ENCODE measurements at regions not wholly inside any gene's neighbourhood (a gene's known extent, or its start where the extent isn't known, plus 50 kb on each side); places are given as distances from the start of the nearest gene placed in this dataset.

DNA sequence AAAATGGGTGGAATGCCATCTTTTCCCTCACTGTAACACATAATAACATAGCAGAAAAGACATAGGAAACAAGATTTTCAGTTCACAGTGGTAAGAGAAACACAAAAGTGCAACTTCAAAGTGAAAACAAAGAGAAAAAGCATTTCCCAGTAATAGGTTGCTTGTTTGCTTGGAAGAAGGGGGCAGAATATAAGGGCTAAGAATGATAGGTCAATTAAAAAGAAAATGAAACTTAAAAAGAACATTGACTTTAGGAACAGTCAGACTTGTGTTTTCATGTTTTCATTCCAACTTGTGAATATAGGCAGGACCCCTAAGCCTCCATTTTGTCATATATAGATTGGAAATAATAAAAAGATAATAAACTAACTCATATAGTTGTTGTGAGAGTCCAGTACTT, 168.2 kb upstream of the PPP3CA start:
- Mint-ChIP-seq H3K36me3 (ENCODE audit: low read depth) (no peaks in the 10 kb centered on the region), H3K9me3 (ENCODE audit: low read depth) (no peaks in the 10 kb centered on the region), H3K4me3 (ENCODE audit: unreplicated experiment) (no peak overlapping the region), H3K27ac (ENCODE audit: unreplicated experiment) (no peak overlapping the region), H3K27me3 (ENCODE audit: low read depth) (peaks cover 20% of the 10 kb centered on the region), H3K4me1 (ENCODE audit: low read depth) (no peaks in the 10 kb centered on the region)
- DNase-seq (ENCODE audit: low spot score): no peak
- TF ChIP-seq, protein P1, sequence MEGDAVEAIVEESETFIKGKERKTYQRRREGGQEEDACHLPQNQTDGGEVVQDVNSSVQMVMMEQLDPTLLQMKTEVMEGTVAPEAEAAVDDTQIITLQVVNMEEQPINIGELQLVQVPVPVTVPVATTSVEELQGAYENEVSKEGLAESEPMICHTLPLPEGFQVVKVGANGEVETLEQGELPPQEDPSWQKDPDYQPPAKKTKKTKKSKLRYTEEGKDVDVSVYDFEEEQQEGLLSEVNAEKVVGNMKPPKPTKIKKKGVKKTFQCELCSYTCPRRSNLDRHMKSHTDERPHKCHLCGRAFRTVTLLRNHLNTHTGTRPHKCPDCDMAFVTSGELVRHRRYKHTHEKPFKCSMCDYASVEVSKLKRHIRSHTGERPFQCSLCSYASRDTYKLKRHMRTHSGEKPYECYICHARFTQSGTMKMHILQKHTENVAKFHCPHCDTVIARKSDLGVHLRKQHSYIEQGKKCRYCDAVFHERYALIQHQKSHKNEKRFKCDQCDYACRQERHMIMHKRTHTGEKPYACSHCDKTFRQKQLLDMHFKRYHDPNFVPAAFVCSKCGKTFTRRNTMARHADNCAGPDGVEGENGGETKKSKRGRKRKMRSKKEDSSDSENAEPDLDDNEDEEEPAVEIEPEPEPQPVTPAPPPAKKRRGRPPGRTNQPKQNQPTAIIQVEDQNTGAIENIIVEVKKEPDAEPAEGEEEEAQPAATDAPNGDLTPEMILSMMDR (IDR thresholded peaks at IDR 0.05): no peak

DNA sequence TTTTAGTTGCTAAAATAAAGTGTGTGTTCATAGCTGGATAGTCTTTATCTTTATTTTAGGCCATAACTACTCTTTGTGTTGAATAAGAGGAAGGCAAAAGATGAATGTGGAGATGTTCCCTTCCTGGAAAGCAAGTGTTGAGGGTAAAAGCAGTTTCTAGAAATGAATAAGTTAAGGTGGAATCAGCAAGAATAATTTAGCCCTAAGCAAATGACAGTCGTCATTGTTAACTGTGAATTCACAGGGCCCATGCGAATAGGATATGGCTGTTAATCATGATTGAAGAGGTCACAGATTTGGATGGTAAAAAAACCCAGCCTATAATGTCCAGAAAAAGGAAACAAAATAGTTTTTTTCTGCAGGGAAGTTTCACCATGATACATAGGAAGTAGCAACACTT, 167.8 kb upstream of the PPP3CA start:
- H3K9me3 Mint-ChIP-seq (ENCODE audit: low read depth): no peaks in the 10 kb centered on the region
- no peak for DNase-seq (ENCODE audit: low spot score)
- TF ChIP-seq, protein P1 (IDR thresholded peaks at IDR 0.05): no peak
- no peak overlapping the region for H3K27ac Mint-ChIP-seq (ENCODE audit: unreplicated experiment)
- H3K36me3 Mint-ChIP-seq (ENCODE audit: low read depth): no peaks in the 10 kb centered on the region
- H3K27me3 Mint-ChIP-seq (ENCODE audit: low read depth): peaks cover 20% of the 10 kb centered on the region
- H3K4me1 Mint-ChIP-seq (ENCODE audit: low read depth): no peaks in the 10 kb centered on the region
- H3K4me3 Mint-ChIP-seq (ENCODE audit: unreplicated experiment): no peak overlapping the region

DNA sequence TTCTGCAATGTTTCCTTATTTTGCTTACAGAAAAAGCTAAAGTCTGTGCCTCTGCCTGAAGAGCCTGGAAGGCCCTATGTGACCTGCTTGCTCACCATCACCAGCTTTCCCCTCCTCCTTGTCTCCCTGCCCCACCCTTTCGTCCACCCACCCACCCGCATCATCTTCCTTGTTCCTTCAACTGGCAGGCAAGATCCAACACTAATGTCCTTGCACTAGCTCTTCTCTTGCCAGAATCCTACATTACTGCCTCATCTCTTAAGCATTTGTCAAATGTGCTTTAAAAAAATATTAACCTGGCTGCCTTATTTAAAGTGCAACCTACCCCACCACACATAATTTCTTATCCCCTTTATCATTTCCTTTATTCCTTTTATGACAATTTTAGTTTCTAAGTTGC, 165.1 kb upstream of the PPP3CA start:
- no peaks in the 10 kb centered on the region for H3K4me1 Mint-ChIP-seq (ENCODE audit: low read depth)
- H3K36me3 Mint-ChIP-seq (ENCODE audit: low read depth): no peaks in the 10 kb centered on the region
- no peak overlapping the region for H3K27ac Mint-ChIP-seq (ENCODE audit: unreplicated experiment)
- no peaks in the 10 kb centered on the region for H3K9me3 Mint-ChIP-seq (ENCODE audit: low read depth)
- peaks cover 18% of the 10 kb centered on the region for H3K27me3 Mint-ChIP-seq (ENCODE audit: low read depth)
- TF ChIP-seq, protein P1 (IDR thresholded peaks at IDR 0.05): no peak
- H3K4me3 Mint-ChIP-seq (ENCODE audit: unreplicated experiment): no peak overlapping the region
- DNase-seq (ENCODE audit: low spot score): no peak

DNA sequence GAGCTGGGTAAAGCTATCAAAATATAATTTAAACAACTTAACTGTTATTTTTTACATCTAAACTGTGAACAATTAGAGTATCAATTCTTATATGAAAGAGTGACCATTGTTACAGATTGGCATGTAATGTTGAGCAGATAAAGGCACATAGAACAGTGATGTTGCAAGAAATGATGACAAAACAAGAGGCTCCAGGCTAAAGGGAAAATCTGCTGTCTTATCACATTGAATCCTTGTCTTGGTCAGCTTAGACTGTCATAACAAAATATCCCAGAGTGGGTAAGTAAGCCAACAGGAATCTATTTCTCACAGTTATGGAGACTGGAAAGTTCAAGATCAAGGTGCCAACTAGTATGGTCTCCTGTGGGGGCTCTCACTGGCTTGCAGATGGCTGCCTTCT, 154.1 kb upstream of the PPP3CA start:
- no peaks in the 10 kb centered on the region for H3K4me1 Mint-ChIP-seq (ENCODE audit: low read depth)
- H3K27me3 Mint-ChIP-seq (ENCODE audit: low read depth): peaks cover 4% of the 10 kb centered on the region
- no peak overlapping the region for H3K27ac Mint-ChIP-seq (ENCODE audit: unreplicated experiment)
- no peaks in the 10 kb centered on the region for H3K9me3 Mint-ChIP-seq (ENCODE audit: low read depth)
- DNase-seq (ENCODE audit: low spot score): no peak
- H3K4me3 Mint-ChIP-seq (ENCODE audit: unreplicated experiment): no peak overlapping the region
- H3K36me3 Mint-ChIP-seq (ENCODE audit: low read depth): peaks cover 1% of the 10 kb centered on the region
- TF ChIP-seq, protein P1 (IDR thresholded peaks at IDR 0.05): no peak

DNA sequence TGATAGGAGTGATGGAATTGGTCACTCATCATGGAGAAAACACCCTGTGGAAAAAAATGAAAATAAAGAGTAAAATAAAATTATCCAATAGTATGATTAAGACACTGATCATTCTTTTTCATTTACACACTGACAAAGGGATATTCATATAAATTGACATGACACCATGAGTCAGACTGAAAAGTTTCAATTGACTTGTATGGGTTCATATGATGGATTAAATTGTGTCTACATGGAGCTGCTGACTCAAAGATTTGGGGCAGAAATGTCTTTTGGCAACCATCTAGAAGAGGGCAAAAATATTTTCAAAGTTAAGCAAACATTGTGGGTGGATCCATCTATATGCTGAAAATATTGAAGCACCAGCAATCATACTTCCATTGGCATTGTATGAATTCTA, 153.4 kb upstream of the PPP3CA start:
- no peak overlapping the region for H3K4me3 Mint-ChIP-seq (ENCODE audit: unreplicated experiment)
- no peaks in the 10 kb centered on the region for H3K9me3 Mint-ChIP-seq (ENCODE audit: low read depth)
- H3K36me3 Mint-ChIP-seq (ENCODE audit: low read depth): peaks cover 1% of the 10 kb centered on the region
- TF ChIP-seq, protein P1 (IDR thresholded peaks at IDR 0.05): no peak
- H3K27me3 Mint-ChIP-seq (ENCODE audit: low read depth): peaks cover 4% of the 10 kb centered on the region
- DNase-seq (ENCODE audit: low spot score): no peak
- H3K27ac Mint-ChIP-seq (ENCODE audit: unreplicated experiment): no peak overlapping the region
- no peaks in the 10 kb centered on the region for H3K4me1 Mint-ChIP-seq (ENCODE audit: low read depth)
